GM18868 (cell line): ENCODE measurements at regions not wholly inside any gene's neighbourhood (a gene's known extent, or its start where the extent isn't known, plus 50 kb on each side); places are given as distances from the start of the nearest gene placed in this dataset.
A peak's percentile ranks its signal among the peaks of the same experiment; 100 is the strongest.
"Not testable (repeated sequence)": the region's sequence is repeated elsewhere in the genome, so short reads cannot be mapped to it uniquely, and the experiment has no call there.

Experiments used
- ATAC-seq: cut with Tn5 transposase; IDR thresholded peaks from one replicate; pipeline ENCODE4 v1.9.1; 2021; ENCODE audit warnings: mild to moderate bottlenecking, moderate library complexity; ENCODE audit not compliant: unreplicated experiment

DNA sequence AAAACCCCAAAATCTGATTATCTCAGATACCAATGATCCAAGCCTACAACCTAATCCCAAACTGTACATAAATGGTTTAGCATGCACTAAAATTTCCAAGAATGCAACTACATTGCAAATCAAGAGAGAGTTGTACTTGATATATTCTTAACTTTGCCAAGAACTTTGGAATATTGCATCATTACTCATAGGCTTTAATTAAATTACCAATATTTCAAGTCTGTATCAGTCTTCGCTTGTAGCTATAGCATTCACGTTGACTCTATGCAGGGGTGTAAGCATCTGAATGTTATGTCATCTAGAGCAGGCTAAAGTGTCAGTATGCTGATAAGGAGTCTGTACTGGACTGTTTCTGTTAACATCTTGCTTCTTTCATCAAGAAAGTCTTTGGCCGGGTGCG, 56.3 kb downstream of the FOXI3 start:
- ATAC-seq, result no peak

DNA sequence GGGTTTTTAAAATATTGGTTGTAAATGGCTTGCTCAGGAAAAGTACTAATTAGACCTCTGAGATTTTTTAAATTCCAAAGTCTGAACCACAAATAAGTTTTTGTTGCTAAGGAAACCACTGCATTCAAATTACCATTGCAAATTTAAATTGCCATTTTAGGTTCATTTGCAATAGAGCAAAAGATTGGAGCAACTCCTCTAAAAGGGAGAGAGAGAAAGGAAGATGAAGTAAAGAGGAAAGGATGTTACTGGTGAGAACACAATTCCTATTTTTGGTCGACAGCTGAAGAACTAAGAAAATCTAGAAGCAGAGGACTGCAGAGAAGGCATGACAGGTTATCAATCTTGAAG, 74.9 kb downstream of the FOXI3 start:
- ATAC-seq, result no peak

DNA sequence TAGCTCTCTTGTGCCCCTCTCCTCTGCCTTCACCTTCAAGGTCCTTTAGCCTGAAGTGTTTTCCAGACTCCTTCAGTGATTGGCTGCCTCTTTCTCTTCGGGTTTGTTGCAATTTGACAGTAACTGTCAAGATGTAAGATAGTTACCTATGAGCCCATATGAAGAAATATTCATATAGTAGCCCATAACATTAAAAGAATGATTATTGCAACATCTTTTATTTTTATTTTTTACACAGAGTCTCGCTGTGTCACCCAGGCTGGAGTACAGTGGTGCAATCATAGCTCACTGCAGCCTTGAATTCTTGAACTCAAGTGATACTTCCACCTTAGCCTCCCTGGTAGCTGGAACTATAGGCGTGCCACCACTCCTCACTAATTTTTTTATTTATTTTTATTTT, 80.5 kb downstream of the FOXI3 start:
- no peak for ATAC-seq

DNA sequence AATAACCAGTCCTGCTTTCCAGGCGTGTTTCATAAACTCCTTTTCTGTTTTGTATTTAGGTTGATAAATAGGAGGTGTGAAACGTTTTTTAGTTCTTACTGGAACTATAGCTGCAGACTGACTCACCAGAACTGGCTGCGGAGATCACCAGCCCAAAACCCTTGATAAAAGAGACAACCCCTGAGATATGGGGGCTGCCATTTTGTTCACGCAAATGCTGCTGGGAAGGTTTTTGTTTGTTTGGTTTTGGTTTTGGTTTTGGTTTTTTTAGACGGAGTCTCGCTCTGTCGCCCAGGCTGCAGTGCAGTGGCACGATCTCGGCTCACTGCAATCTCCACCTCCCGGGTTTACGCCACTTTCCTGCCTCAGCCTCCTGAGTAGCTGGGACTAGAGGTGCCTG, 87.1 kb downstream of the FOXI3 start:
- not testable (repeated sequence) for ATAC-seq

DNA sequence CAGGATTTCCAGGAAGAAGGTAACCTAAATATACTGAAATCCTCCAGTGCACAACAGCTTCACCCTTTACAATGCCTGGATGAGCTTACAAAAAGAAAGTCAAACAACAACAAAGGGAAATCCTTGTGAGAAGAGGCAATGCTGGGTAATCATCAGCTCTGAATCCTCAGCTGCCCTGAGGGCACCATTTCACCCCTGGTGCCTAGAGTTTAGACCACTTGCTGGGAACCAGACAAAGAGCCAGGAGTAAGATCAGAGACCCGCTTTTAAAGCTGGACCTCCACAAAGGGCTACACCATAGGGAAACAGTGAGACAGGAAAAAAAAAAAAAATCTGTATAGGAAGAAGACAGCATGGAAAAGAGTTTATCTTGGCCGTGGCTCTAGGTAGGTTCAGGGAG, 97.0 kb downstream of the FOXI3 start:
- no peak for ATAC-seq

DNA sequence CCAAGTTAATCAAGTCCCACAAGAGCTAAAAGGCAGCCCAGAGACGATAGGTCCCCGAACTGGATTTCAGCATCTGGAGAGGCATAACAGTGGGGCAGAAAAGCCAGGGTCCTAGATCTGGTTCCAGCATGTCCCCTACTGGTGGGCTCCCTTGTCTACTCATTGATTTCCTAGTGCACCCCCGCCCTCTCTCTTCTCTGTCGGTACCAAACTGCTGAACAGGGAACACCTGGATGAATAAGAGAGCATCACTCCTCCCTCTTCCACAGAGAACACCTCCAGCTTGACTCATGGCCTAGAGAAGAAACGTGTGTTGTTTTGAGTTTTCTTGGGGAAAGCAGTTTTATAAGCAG, 101.3 kb downstream of the FOXI3 start:
- ATAC-seq, result peak; percentile 14

DNA sequence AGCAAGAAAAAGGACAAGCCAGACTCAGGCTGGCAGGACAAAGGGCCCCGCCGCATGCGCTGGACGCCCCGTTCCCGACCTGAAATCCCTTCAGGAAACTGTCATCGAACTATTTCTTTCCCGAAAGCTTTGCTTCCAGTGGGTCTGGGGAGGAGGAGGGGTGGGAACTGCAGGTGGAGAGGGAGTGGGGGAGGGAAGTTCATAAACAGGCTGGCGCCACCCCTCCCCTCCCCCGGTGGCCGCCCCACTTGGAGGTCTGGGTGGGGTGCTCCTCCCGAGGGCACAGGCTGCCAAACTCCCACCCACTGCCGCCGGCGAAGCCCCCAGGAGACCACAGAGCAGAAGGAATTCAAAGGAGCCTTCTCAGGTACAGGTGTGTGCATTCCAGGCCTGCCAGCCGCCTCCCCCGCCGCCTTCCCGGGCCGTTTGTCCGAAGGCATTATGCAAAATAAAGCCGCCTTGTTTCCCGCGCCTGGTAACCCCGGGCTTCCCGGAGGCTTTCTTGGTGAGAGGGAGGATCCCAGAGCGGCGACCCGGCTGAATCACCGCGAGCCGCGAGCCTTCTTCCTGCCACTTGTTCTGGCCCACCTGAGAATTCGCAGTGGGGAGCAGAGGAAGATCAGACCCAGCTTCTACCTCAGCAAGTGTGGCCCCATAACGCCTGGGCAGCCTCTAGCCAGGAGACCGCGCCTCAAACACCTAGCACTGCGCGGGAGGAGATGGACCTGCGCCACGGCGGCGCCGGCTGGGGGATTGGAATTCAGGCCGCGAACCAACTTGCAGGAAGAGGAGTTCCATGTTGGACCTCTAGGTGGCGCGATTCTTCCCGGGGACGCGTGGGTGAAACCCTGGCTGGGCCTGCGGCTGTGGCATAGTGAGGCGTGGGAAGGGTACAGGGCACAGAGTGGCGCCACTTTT, 101.9 kb downstream of the FOXI3 start:
- peak; percentile 73 for ATAC-seq

DNA sequence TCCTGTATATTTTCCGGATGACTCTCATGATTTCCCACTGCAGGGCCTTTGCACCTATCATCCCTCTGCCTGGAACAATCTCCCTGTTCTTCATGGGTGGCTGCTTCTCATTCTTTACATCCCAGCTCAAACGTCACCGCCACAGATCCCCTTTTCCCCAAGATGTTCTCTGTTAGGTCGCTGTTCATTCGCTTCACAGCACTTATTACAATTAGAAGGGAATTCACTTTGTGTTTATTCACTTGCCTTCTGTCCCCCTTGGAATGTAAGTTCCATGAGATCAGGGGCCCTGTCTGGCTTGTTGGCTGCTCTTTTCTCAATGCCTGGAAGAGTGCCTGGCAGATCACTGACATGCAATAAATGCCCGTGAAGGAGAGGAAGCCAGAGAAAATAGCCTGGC, 106.7 kb downstream of the FOXI3 start:
- ATAC-seq, result no peak

DNA sequence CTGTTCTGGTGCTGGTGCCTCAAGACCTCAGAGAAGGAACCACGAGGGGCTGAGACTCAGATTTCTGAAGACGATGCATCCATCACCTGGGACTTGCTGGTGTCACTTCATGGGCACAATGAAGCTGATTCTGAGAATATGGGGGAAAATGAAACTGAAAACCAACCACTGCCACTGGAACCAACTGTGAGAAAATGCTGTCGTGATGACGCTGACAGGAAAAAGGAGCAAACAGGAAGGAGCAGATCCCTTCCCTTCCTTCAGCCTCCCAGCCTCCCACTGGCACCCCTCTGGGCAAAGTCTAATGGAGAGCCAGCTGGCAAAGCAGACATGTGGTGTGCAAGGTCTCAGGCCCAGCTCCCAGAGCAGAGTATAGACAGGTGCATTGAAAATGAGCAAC, 109.7 kb downstream of the FOXI3 start:
- no peak for ATAC-seq

DNA sequence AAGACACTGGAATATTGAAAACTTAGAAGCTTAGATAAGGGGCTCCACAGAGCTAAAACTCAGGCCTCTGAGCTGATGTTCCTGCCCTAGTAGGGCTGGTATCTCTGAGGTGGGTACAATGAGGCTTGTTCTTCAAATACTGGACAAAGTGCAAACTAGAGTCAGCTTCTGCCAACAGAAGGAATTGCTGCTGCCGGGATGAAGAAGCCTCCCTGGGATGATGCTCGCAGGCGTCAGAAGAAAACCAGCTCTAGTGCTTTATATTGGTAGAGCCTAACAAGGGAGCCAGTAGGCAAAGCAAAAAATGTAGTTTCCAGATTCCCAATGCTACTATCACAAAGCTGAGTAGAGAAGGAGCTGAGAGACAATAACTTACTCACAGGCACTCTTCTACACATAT, 118.1 kb downstream of the FOXI3 start:
- no peak for ATAC-seq

DNA sequence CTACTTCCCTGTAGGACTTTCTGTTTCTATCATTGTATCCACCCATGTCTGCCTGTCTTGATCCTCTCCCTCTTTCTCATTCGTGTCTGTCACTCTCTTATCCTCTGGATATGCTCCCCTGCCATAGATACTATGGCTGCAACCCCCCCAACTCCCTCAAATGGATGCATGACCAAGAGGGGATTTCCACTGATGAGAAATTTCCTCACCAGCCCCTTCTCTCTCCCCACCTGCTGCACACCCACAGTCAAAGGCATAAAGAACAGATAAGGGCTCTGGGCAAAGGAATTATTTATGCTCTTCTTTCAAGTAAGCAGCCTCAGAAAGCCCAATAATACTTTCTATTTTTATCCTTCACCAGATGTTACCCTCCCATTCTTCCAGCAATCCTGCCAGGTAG, 121.3 kb downstream of the FOXI3 start:
- ATAC-seq, result peak; percentile 54

DNA sequence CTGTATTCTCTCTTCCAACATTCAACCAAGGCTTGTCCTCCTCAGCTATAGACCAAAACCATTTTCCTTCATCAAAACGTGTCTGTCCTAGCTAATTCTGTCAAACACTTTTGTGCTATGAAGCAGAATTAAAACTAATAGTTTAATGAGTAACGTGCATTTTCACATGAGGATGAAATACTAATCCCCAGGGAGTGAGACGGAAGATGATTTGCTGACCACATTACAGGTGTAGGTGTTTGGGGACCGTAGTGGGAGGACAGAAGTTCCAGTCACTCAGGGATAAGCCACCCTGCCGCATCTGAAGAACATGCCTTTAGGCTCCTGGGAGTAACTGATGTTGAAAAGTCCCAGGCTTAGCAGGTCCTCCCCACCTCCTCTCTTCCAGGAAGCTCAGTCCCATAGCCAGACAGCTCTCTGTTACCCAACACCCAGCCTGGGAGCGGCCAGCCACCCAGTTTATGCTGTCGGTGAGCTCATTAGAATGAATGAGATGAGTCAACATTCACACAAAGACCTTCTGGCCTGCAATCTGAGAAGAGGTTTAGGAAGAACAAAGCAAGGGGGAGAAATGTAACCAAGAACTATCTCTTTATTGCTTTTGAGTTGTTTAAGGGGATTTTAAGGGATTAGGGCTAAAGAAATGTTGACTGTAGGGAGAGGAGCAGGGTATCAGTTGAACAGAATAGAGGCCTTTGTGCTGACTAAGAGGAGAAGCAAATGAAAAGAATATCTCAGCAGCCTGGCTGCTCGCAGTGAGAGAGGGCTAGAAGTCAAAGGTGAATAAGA, 122.5 kb downstream of the FOXI3 start:
- ATAC-seq, result peak; percentile 70

DNA sequence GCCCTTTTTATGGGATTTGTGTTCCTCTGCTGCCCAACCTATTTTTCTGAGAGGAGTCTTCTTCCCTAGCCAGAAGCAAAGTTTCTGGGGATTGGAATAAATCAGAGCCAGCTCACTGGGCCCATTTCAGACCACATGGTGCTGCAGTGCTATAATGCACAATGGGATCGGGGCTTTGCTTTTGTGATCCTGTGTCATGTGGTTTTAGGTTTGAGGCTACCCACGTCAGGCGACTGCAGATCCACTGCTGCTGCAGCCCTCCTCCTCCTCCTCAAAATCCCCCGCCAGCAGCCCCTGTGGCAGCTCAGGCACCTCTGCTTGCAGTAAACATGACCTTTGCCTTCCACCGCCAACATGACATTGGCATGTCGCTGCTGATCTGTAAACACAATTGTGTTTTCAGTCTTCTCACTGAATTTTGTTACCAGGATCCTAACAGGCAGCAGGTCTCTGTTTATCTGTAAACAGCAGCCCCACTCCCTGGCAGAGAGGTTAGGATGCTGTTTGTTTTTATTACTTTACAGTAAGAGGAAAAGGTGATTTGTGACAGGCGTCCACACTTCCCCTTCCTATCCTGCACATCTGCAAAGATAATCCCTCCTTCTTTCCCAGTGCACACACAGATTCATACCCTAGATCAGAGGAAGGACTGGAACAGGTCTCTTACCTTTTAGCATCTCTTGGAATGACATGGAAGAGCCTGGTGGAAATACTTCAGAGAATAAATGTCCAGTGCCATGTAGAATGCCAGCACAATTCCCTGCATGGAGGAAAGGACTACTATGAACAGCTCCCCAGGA, 130.8 kb downstream of the FOXI3 start:
- ATAC-seq, result no peak

DNA sequence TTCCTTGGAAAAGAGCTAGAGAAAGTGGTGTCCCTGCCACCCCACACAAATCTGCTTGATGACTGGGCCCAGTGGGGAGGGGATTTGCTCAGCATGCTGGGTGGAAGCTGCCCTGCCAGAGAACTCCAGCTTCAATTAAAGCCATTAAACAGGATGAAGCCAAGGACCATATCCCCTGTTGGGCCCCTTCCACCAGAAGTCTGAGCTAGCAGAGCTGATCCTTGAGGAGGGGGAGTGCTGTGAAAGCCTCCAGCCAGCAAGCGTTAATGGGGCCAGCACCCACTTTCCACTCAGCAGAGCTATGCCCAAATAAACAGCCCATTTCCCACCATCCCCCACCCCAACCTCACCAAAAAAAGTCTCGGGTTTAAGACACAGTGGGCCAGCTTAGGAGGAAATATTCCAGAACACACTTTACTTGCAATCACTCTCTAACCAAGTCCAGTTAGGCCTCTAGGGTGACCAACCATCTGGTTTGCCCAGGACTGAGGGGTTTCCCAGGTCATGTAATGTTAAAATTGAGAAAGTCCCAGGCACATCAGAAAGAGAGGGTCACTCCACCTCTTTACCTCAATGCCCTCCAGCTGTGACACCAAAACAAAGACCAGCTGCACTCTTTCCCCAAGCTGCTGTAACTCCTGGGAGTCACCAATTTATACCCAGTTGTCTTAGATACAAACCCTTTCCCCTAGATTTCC, 132.3 kb downstream of the FOXI3 start:
- no peak for ATAC-seq

DNA sequence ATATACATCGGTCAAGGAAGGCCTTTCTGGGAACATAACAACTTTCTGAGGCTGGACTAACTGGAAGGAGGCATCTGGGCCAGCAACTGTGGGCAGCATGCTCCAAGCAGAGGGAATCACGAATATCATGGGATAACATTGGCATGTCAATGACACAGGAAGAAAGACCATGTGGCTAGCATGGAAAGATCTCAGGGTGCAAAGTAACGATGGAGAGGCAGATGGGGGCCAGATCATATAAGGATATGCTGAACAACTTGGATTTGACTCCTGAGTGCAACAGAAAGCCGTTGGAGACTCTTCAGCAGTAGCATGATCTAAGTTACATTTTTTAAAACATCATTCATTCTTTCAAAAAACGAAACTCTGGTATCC, 133.6 kb downstream of the FOXI3 start:
- ATAC-seq, result no peak

DNA sequence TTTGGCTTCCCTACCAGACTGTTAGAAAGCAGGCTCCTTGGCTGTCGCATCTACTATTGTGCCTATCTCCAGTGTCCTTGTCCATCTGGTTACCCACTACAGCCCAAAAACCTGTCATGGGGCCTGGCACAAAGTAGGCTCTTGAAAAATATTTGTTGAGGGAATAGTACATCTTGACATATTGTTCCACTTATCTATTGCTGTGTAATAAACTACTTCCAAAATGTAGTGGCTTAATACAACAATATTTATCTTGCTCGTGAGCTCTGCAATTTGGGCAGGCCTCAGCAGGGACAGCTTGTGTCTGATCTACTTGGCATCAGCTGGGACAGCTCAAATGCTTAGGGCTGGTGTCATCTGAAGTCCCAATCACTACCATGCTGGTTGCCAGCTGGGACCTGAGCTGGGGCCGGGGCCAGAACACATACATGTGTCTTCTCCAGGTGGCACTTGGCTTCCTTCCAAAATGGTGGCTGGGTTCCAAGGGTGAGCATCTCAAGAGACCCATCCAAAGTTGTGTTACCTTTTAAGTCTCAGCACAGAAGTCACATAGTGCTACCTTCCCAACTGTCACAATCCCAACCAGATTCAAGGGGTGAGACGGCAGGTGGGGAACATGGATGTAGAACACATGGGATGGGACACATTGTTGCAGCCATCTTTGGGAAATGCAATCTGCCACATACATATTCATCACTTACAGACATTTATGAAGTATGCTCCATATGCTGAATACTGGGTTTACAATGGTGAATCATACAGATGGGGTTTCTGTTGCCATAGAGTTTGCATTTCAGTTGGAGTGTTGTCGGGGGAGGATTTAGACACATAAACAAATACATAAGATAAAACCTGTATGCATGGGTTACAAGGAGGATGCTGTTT, 134.2 kb downstream of the FOXI3 start:
- ATAC-seq, result no peak

DNA sequence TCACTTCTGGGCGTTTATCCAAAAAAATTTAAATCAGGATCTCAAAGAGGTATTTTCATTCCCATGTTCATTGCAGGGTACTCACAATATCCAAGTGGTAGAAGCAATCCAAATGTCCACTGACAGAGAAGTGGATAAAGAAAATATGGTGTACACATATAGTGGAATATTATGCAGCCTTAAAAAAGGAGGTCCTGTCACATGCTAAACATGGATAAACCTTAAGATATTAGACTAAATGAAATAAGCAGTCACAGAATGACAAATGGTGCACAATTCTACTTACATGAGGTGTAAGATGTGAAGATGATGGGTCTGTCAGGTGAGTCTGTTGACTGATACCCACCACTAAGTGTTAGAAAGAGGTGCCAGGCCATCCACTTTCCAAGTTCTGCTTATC, 140.6 kb downstream of the THNSL2 start:
- ATAC-seq, result no peak

DNA sequence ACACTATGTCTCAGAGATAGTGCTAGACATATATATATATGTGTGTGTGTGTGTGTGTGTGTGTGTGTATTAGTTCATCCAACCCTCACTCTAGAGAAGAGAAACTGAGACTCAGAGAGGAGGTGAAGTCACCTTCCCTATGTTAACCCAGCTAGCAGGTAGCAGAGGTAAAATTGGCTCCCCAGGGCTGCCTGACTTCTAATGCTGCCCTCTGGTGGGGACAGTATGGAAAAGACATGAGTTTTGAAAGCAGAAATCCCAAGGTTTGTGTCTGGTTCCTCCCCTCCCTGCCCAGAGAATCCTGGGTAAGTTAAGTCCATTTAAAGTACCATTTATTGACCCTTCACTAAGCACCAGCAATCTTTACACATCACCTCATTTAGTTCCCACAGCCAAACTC, 137.7 kb downstream of the THNSL2 start:
- no peak for ATAC-seq

DNA sequence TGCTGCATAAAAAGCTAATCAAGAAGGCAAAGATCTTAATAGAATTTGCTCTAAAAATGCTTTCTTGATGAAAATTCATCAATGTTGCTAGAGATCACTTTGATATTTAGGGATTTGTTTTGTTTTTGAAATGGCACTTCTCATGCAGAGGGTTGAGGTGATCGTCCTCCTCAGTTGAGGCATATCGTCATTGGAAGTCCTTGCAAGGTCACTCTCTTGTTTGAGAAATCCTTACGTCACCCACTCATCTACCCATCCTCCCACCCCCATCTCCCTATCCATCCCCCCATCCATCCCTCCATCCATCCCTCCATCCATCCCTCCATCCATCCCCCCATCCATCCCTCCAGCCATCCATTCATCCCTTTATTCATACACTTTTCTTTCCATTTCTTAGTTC, 133.7 kb downstream of the THNSL2 start:
- ATAC-seq, result no peak

DNA sequence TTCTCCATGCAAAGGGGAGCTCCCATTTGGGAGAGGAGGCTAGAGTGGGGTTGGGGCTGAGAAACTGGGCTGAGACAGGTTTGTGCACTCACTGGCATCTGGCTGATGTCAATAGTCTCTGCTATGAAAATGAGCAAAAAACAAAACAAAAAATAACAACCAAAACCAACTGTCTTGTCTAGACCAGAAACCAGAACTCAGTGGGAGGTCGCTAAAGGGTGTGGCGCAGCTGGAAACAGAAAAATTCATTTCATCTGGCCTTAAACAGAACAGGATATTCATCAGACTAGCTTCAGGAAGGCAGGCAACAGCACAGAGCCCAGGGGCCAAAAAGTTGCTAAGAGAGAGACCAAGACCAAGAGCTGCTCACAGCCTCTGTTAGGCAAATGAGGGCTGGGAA, 126.1 kb downstream of the THNSL2 start:
- no peak for ATAC-seq
